ENCODE measurements at regions not wholly inside any gene's neighbourhood (a gene's known extent, or its start where the extent isn't known, plus 50 kb on each side); places are given as distances from the start of the nearest gene placed in this dataset.

DNA sequence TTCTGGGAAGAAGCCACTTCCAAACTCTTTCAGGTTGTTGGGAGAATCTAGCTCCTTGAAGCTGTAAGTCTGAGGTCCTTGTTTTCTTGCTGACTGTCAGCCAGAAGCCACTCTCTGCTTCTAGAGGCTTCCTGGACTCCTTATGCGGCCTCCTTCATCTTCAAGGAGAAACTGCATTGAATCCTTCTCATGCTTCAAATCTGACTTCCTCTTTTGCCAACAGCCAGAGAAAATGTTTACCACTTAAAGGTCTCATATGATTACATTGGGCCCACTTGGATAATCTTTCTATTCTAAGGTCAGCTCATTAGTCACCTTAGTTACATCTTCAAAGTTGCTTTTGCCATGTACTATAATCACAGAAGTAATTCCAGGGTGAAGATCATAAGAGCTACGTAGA lies 327.0 kb downstream of the HNRNPD start:
- TF ChIP-seq POLR2AphosphoS5 (IDR thresholded peaks at IDR 0.05; ENCODE audit: low read depth, low read length) = no peak
- TF ChIP-seq, protein P1, sequence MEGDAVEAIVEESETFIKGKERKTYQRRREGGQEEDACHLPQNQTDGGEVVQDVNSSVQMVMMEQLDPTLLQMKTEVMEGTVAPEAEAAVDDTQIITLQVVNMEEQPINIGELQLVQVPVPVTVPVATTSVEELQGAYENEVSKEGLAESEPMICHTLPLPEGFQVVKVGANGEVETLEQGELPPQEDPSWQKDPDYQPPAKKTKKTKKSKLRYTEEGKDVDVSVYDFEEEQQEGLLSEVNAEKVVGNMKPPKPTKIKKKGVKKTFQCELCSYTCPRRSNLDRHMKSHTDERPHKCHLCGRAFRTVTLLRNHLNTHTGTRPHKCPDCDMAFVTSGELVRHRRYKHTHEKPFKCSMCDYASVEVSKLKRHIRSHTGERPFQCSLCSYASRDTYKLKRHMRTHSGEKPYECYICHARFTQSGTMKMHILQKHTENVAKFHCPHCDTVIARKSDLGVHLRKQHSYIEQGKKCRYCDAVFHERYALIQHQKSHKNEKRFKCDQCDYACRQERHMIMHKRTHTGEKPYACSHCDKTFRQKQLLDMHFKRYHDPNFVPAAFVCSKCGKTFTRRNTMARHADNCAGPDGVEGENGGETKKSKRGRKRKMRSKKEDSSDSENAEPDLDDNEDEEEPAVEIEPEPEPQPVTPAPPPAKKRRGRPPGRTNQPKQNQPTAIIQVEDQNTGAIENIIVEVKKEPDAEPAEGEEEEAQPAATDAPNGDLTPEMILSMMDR (IDR thresholded peaks at IDR 0.05) = no peak
- TF ChIP-seq, protein P2, sequence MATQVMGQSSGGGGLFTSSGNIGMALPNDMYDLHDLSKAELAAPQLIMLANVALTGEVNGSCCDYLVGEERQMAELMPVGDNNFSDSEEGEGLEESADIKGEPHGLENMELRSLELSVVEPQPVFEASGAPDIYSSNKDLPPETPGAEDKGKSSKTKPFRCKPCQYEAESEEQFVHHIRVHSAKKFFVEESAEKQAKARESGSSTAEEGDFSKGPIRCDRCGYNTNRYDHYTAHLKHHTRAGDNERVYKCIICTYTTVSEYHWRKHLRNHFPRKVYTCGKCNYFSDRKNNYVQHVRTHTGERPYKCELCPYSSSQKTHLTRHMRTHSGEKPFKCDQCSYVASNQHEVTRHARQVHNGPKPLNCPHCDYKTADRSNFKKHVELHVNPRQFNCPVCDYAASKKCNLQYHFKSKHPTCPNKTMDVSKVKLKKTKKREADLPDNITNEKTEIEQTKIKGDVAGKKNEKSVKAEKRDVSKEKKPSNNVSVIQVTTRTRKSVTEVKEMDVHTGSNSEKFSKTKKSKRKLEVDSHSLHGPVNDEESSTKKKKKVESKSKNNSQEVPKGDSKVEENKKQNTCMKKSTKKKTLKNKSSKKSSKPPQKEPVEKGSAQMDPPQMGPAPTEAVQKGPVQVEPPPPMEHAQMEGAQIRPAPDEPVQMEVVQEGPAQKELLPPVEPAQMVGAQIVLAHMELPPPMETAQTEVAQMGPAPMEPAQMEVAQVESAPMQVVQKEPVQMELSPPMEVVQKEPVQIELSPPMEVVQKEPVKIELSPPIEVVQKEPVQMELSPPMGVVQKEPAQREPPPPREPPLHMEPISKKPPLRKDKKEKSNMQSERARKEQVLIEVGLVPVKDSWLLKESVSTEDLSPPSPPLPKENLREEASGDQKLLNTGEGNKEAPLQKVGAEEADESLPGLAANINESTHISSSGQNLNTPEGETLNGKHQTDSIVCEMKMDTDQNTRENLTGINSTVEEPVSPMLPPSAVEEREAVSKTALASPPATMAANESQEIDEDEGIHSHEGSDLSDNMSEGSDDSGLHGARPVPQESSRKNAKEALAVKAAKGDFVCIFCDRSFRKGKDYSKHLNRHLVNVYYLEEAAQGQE (IDR thresholded peaks at IDR 0.05; ENCODE audit: insufficient read depth in 1 of 2, low read depth in 2 of 2, low read length in 1 of 2) = no peak
- no peak for TF ChIP-seq SIN3A (IDR thresholded peaks at IDR 0.05; ENCODE audit: borderline replicate concordance, insufficient read depth, low read depth, low read length)

Data from Panc1 (cell line).